ENCODE measurements at regions not wholly inside any gene's neighbourhood (a gene's known extent, or its start where the extent isn't known, plus 50 kb on each side); places are given as distances from the start of the nearest gene placed in this dataset.

DNA sequence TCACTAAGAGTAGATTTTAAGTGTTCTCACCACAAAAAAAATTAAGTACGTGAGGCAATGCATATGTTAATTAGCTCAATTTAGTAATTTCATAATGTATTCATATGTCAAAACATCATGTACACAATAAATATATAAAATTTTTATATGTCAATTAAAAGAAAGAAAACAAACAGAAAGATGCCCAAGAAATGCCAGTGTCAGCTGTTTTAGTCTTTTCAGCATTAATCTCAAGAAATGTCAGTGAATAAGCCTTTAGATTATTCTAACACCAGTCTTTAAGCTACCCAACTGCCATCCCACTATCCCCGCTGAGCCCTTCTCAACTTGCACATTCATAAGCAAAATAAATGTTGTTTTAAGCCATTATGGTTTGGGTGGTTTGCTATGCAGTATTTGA, 76.5 kb downstream of the C1D start:
- DNase-seq = no peak
